Activated CD4-positive, alpha-beta T cell treated with anti-CD3 and anti-CD28 coated beads, Interleukin-2, amount 50 U/mL, for 1 hour (primary cell): ENCODE measurements at regions not wholly inside any gene's neighbourhood (a gene's known extent, or its start where the extent isn't known, plus 50 kb on each side); places are given as distances from the start of the nearest gene placed in this dataset.
"Not testable (repeated sequence)": the region's sequence is repeated elsewhere in the genome, so short reads cannot be mapped to it uniquely, and the experiment has no call there.

ENCODE experiments used
- DNase-seq: peaks from one replicate; pipeline ENCODE4 v3.0.0-alpha.2; 2020

DNA sequence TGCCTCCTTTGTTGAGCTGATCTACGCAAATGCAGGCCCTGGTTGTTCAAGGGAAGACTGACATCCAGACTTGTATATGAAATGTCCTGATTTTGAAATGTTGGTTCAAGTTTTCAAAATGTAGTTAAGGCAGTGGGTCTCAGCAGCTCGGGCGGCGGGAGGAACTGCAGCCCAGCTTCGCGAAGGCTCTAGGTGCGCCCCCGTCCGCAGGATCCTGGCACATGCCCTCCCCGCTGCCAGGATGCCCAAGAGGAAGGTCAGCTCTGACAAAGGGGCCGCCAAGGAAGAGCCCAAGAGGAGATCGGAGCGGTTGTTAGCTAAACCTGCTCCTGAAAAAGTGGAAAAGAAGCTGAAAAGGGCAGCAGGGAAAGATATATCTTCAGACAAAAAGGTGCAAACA is 1310.1 kb downstream of the ADGRL3 start:
- DNase-seq: no peak

GRCh38 chr4:62500296-62500695 is 1300.2 kb downstream of the ADGRL3 start:
- DNase-seq: no peak

DNA sequence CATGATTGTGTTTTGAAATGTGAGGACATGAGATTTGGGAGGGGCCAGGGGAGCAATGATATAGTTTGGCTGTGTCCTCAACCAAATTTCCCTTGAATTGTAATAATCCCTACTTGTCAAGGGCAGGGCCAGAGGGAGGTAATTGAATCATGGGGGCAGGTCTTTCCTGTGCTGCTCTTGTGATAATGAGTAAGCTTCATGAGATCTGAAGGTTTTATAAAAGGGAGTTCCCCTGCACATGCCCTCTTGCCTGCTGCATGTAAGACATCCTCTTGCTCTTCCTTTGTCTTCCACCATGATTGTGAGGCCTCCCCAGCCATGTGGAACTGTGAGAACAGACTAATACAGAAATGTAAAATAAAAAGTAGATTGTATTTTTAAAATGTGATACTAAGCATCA is 1294.9 kb downstream of the ADGRL3 start:
- no peak for DNase-seq

DNA sequence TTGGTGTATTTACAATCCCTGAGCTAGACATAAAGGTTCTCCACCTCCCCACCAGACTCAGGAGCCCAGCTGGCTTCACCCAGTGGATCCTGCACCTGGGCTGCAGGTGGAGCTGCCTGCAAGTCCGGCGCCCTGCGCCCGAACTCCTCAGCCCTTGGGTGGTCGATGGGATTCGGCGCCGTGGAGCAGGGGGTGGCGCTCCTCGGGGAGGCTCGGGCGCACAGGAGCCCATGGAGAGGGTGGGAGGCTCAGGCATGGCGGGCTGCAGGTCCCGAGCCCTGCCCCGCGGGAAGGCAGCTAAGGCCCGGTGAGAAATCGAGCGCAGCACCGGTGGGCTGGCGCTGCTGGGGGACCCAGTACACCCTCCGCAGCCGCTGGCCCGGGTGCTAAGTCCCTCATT is 1291.6 kb downstream of the ADGRL3 start:
- not testable (repeated sequence) for DNase-seq

DNA sequence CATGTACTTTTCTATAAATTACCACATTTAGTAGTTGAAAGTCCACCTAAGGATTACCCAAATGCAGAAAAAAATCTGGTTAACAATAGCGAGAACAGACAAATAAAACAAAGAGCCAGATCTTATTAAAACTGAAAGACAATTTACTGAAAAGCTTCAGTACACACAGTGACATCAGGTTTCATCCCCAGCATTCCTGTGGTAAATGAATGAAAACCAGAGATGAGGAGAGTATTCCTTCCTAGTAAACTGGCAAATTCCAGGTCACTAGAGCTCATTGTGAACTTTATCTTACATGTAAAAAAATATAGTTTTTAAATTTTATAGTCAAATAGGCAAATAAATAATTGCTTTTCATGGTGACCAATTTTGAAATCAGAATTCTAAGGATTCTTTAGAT is 1290.5 kb downstream of the ADGRL3 start:
- no peak for DNase-seq

- no peak for DNase-seq
Observed at GRCh38 chr4:62487016-62487415, 1286.9 kb downstream of the ADGRL3 start.

- no peak for DNase-seq
Observed at GRCh38 chr4:62484357-62484756, 1284.2 kb downstream of the ADGRL3 start.

DNA sequence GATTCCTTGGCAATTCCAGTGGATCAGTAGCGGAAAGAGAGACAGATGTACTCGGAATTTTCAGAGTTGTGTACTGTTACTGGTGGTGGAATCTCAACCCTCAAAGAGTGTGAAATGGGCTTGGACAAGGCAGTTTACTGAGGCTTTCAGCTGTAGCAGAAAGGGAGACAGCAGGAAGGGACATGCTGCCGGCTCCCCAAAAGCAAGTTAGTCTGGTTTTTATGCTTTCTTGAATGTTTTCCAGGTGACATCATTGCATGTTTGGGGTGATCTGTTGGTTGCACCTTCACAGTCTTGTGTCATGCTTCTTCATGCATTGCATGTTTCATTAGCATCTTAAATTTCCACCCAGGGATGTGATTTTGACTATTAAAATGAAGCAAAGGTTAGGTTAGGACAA is 1282.2 kb downstream of the ADGRL3 start:
- no peak for DNase-seq

DNA sequence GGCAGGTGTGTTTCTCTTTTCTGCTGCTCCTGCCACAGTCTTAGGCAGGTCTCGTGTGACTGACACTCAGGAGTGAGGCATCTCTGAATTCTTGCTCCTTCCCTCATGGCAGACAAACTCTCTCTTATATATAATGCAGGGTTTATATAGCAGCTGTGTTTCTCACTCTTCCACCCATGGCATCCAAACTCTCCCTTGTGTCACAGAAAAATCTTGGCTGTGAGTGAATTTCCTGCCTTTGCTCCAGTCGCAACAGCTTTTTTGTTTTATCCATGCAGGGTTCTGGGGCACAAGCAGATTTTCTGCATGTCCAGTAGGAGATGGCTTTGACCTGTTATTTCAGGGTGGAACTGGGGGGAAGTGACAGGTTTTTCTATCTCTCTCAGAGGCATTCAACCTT is 1275.5 kb downstream of the ADGRL3 start:
- no peak for DNase-seq

- DNase-seq: no peak
Observed at GRCh38 chr4:62474802-62475201, 1274.7 kb downstream of the ADGRL3 start.

- no peak for DNase-seq
Observed at GRCh38 chr4:62471021-62471420, 1270.9 kb downstream of the ADGRL3 start.

DNA sequence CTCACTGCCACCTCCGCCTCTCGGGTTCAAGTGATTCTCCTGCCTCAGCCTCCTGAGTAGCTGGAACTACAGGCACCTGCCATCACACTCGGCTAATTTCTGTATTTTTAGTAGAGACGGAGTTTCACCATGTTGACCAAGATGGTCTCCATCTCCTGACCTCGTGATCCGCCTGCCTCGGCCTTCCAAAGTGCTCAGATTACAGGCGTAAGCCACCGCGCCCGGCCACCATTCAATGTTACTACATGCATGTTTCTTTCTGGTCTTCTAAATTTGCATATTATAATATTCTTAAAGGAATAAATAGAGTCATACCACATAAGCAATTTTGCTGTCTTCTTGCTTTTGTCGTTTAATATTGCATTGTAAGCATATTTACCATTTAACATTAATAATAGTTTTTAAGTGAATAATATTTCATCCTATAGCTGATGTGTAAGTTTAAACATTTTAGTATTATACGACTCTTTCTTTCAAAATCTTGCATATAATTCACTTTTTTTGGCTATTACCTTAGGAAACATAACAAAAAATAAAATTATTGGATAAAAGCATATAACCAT is 1270.4 kb downstream of the ADGRL3 start:
- DNase-seq: no peak

DNA sequence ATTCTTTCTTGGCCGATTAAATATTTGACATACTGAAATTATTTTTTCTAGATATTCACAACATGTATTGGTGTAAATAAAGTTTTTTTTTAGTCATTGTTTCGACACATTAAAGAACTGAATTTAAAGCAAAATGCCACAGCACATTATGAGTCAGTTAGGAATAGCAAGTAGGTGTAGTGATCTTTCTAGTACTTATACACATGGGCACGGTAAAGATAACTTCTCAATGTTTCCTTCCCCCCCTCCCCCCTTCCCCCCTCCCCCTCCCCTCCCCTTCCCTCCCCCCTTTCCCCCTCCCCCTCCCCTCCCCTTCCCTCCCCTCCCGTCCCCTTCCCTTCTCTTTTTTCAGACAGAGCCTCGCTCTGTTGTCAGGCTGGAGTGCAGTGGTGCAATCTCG is 1269.9 kb downstream of the ADGRL3 start:
- no peak for DNase-seq

DNA sequence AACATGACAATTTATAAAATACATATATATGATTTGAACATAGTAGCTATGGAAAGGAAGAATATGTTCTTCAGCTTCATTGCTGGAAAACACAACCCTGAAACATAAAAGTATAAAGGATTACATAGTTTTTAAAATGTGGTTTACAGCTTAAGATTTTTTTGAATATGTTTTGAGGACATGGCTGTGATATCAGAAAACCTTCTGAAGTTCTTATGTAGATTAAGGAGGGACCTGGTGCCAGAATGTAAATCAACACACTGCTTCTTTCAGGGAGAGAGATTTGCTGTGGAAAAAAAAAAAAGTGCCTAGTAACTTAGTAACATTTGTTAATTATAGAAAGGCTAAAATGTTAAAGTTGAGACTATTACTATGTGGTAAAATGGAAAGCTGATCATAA is 1261.8 kb downstream of the ADGRL3 start:
- DNase-seq: no peak

GRCh38 chr4:62460329-62460728 is 1260.2 kb downstream of the ADGRL3 start:
- no peak for DNase-seq

DNA sequence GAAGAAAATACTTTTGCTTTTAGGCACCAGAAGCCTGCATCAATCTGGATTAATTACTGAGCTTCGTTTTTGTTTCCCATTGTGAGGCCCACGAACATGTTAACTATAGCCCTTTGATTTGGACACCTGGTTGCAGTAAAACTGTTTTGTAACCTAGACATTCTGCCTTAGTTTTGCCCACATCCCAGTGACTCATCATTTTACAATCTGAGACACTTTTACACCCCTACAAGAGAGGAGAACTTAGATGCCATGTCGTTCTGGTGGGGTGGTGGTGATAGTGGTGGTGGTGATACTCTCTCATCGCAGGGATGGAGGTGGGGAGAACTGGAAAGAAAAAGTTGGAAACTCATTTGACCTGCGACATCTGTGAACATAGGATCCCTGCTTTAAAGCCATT is 1257.2 kb downstream of the ADGRL3 start:
- DNase-seq: no peak

GRCh38 chr4:62455871-62456270 is 1255.7 kb downstream of the ADGRL3 start:
- DNase-seq: no peak

DNA sequence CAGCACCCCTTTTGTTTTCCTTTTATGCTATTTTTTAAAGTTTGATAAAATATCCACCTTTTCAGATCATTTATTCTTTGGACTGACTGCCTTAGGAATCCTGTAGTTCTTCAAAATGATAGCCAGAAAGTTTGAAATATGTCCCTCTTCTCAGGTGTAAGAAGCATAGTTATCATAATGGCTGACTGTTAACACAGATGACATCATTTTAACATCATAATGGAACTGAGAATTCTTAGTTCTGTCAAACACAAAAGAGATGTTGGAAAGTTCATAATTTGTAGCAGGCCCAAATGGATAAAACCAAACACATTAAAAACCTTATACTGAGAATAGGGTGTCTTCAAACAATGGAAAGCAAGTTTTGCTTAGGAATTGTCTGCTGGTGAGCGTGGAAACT is 1254.4 kb downstream of the ADGRL3 start:
- no peak for DNase-seq

DNA sequence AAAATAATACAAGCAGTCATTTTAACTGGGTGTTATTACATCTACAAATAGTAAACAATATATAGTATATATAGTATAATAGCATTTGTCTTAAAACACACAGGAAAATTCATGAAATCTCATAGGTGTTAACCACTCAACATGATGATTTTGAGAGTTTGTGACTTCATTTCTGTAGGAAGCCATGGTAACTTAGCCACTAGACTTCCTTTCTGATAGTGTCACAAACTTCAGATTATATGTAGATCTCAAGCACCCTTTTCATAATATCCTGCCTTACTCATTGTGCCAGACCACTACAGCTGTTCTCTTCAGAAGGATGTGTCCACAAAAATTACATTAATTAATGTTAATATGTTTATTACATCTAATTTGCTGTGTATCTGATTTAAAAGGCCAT is 1250.6 kb downstream of the ADGRL3 start:
- no peak for DNase-seq

- no peak for DNase-seq
Observed at GRCh38 chr4:62449538-62449937, 1249.4 kb downstream of the ADGRL3 start.

- DNase-seq: no peak
Observed at GRCh38 chr4:62448911-62449310, 1248.8 kb downstream of the ADGRL3 start.

GRCh38 chr4:62439051-62439450 is 1238.9 kb downstream of the ADGRL3 start:
- DNase-seq: no peak

- DNase-seq: no peak
Observed at GRCh38 chr4:62434921-62435320, 1234.8 kb downstream of the ADGRL3 start.

GRCh38 chr4:62431513-62432231 is 1231.5 kb downstream of the ADGRL3 start:
- not testable (repeated sequence) for DNase-seq

DNA sequence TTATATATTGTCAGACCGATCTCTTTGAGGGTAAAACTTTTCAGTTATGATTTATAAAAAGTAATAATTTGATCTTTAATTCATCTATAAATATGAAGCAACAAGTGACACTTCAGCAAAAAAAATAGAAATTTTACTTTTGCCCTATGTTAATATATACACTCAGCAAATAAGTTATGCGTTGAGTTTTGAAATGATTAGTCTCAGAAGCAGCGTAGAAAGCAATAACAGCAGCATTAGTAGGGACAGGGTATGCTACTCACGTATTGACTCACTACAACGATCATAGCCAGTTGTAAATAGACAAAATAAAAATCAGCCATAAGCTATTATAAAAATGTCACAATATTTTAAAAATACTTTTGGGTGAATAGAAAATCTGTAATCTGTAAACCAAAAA is 1229.2 kb downstream of the ADGRL3 start:
- DNase-seq: no peak
